Mucosa of descending colon (tissue), 3 donors: ENCODE measurements at regions not wholly inside any gene's neighbourhood (a gene's known extent, or its start where the extent isn't known, plus 50 kb on each side); places are given as distances from the start of the nearest gene placed in this dataset.

Source experiments
- ATAC-seq: fragments of 200-7000 bp; cut with Tn5 transposase; one replicate; pipeline ENCODE4 v1.9.1; 2020; ENCODE audit warnings: mild to moderate bottlenecking, moderate library complexity
- DNase-seq, 3 donors: peaks; one replicate each; pipeline ENCODE4 v3.0.0-alpha.2; 2020
- H3K36me3 ChIP-seq: fragments of 200-600 bp; one replicate; pipeline ENCODE4 v1.8.0; 2021; ENCODE audit warnings: low read depth, mild to moderate bottlenecking
- H3K4me1 ChIP-seq: fragments of 200-600 bp; one replicate; pipeline ENCODE4 v1.8.0; 2021; ENCODE audit warnings: low read depth, mild to moderate bottlenecking
- H3K4me3 ChIP-seq: fragments of 200-600 bp; one replicate; pipeline ENCODE4 v1.8.0; 2021; ENCODE audit warnings: mild to moderate bottlenecking
- H3K9me3 ChIP-seq: fragments of 200-600 bp; one replicate; pipeline ENCODE4 v1.8.0; 2021; ENCODE audit warnings: mild to moderate bottlenecking
- CTCF ChIP-seq: fragments of 200-600 bp; IDR thresholded peaks from one replicate; pipeline ENCODE4 v1.8.0; 2022; ENCODE audit warnings: antibody characterized with exemption, mild to moderate bottlenecking
- intact Hi-C, 2 donors: fragments of 100-400 bp; cut with DNase I in 1 of 2; cut with micrococcal nuclease in 1 of 2; formaldehyde crosslinking; loops; one replicate each; pipeline versions ENCODE4 v1.11.0 to v1.11.1; 2022; cut with DNase I, micrococcal nuclease
- donor health status: DM: no; HTN: no; CAD: no; lungs with moderate emphysema.
- donor health status: DM: no; HTN: no; CAD: no.
- donor health status: DM: no; HTN: yes; CAD: no.

DNA sequence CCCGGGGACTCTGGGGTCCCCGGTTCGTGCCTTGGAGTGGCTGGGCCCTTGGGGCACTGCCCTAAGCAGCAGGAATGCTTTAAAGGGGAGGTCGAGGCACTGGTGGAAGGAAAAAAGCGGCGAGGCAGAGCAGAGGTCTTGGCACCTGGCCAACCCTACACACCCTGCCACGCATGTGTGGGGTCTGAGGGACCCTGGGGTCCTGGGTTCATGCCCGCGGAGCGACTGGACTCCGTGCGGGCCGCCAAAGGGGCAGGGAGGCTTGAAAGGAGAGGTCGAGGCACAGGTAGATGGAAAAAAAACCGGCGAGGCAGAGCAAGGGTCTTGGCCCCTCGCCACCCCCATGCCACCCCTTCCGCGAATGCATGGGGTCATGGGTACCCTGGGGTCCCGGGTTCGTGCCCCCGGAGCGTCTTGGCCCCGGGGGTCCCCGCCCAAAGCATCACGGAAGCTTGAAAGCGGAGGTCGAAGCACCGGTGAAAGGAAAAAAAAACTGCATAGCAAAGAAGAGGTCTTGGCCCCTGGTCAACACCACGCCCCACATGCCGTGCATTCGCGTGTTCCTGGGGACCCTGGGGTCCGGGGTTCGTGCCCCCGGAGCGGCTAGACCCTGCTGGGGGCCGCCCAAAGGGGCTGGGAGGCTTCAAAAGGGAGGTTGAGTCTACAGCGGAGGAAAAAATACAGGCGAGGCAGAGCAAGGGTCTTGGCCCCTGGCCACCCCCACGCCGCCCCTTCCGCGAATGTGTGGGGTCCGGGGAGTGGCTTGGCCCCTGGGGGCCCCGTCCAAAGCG is 312.9 kb downstream of the ALG10 start:
- Histone ChIP-seq H3K9me3 (peaks cover 98% of the 10 kb centered on the region), H3K4me3 (no peak overlapping the region), H3K4me1 (no peaks in the 10 kb centered on the region), H3K36me3 (no peaks in the 10 kb centered on the region)
- ATAC-seq (no peak), DNase-seq (no peak)
- intact Hi-C loops: no loop called here
- TF ChIP-seq CTCF: no peak

GRCh38 chr12:34335819-34336262 is 313.5 kb downstream of the ALG10 start:
- TF ChIP-seq CTCF: no peak

DNA sequence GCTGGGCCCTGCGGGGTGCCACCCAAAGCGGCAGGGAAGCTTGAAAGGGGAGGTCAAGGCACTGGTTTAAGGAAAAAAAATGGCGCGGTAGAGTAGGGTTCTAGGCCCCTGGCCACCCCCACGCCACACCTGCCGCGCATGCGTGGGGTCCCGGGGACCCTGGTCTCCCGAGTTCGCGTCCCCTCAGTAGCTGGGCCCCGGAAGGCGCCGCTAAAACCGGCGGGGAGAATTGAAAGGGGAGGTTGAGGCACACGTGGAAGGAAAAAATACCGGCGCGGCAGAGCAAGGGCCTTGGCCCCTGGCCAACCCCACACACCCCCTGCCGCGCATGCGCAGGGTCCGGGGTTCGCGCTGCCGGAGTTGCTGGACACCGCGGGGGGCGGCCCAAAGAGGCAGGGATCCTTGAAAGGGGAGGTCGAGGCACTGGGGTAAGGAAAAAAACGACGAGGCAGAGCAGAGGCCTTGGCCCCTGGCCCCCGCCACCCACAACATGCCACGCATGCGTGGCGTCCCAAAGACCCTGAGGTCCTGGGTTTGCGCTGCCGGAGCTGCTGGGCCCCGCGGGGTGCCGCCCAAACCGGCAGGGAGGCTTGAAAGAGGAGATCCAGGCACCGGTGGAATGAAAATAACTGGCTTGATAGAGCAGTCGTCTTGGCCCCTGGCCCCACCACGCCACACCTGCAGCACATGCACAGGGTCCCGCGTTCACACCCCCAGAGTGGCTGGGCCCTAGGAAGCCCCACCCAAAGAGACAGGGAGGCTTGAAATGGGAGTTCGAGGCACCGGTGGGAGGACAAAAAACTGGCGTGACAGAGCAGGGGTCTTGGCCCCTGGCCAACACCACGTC is 314.5 kb downstream of the ALG10 start:
- TF ChIP-seq CTCF: no peak
- H3K9me3 ChIP-seq: peaks cover 98% of the 10 kb centered on the region
- intact Hi-C loops: no loop called here
- H3K4me3 ChIP-seq: no peak overlapping the region
- H3K4me1 ChIP-seq: no peaks in the 10 kb centered on the region
- no peaks in the 10 kb centered on the region for H3K36me3 ChIP-seq
- ATAC-seq (no peak), DNase-seq (no peak)

More at GRCh38 chr12:34335819-34336262, 313.5 kb downstream of the ALG10 start:
- intact Hi-C loops: no loop called here
- no peak for ATAC-seq
- Histone ChIP-seq H3K9me3 (peaks cover 98% of the 10 kb centered on the region), H3K4me3 (no peak overlapping the region), H3K4me1 (no peaks in the 10 kb centered on the region), H3K36me3 (no peaks in the 10 kb centered on the region)
- DNase-seq: no peak

GRCh38 chr12:34338751-34339150 is 316.5 kb downstream of the ALG10 start:
- no peaks in the 10 kb centered on the region for H3K36me3 ChIP-seq
- TF ChIP-seq CTCF: no peak
- no peak for DNase-seq
- no peak for ATAC-seq
- peaks cover 100% of the 10 kb centered on the region for H3K9me3 ChIP-seq
- no peak overlapping the region for H3K4me3 ChIP-seq
- intact Hi-C loops: no loop called here
- no peaks in the 10 kb centered on the region for H3K4me1 ChIP-seq

- no peak for ATAC-seq
- Histone ChIP-seq H3K4me1 (no peaks in the 10 kb centered on the region), H3K36me3 (no peaks in the 10 kb centered on the region), H3K4me3 (no peak overlapping the region), H3K9me3 (peaks cover 100% of the 10 kb centered on the region)
- TF ChIP-seq CTCF: no peak
- intact Hi-C loops: no loop called here
- DNase-seq: no peak
Observed at GRCh38 chr12:34339922-34340321, 317.6 kb downstream of the ALG10 start.
